Epidermal melanocyte (primary cell): ENCODE measurements at regions not wholly inside any gene's neighbourhood (a gene's known extent, or its start where the extent isn't known, plus 50 kb on each side); places are given as distances from the start of the nearest gene placed in this dataset.
"Not testable (repeated sequence)": the region's sequence is repeated elsewhere in the genome, so short reads cannot be mapped to it uniquely, and the experiment has no call there.

ENCODE experiments used
- DNase-seq: peaks from one replicate; pipeline ENCODE4 v3.0.0; 2011; ENCODE audit warnings: low spot score; ENCODE audit not compliant: insufficient read length

GRCh38 chr6:85016726-85017125 lies 252.3 kb upstream of the TBX18 start:
- no peak for DNase-seq

- DNase-seq: no peak
These were observed 251.1 kb upstream of the TBX18 start for GRCh38 chr6:85015396-85015990.

GRCh38 chr6:85010865-85011264 lies 246.5 kb upstream of the TBX18 start:
- DNase-seq: no peak

- DNase-seq: no peak
These were observed 244.1 kb upstream of the TBX18 start for GRCh38 chr6:85008296-85009009.

GRCh38 chr6:85006362-85006761 lies 242.0 kb upstream of the TBX18 start:
- no peak for DNase-seq

- DNase-seq: no peak
These were observed 241.1 kb upstream of the TBX18 start for GRCh38 chr6:85005494-85005893.

- no peak for DNase-seq
These were observed 240.1 kb upstream of the TBX18 start for GRCh38 chr6:85004361-85004995.

- DNase-seq: no peak
These were observed 238.4 kb upstream of the TBX18 start for GRCh38 chr6:85002847-85003246.

- no peak for DNase-seq
These were observed 235.6 kb upstream of the TBX18 start for GRCh38 chr6:85000001-85000400.

GRCh38 chr6:84998223-84998622 lies 233.8 kb upstream of the TBX18 start:
- DNase-seq: no peak

- DNase-seq: not testable (repeated sequence)
These were observed 224.4 kb upstream of the TBX18 start for GRCh38 chr6:84988766-84989165.

- DNase-seq: not testable (repeated sequence)
These were observed 221.1 kb upstream of the TBX18 start for GRCh38 chr6:84985490-84985889.

- DNase-seq: no peak
These were observed 215.1 kb upstream of the TBX18 start for GRCh38 chr6:84979541-84979940.

- DNase-seq: no peak
These were observed 212.9 kb upstream of the TBX18 start for GRCh38 chr6:84977363-84977705.

- no peak for DNase-seq
These were observed 212.3 kb upstream of the TBX18 start for GRCh38 chr6:84976526-84977362.

GRCh38 chr6:84975316-84975715 lies 210.9 kb upstream of the TBX18 start:
- no peak for DNase-seq

- DNase-seq: no peak
These were observed 209.2 kb upstream of the TBX18 start for GRCh38 chr6:84973606-84974005.

GRCh38 chr6:84967965-84968364 lies 203.6 kb upstream of the TBX18 start:
- DNase-seq: no peak

- no peak for DNase-seq
These were observed 203.0 kb upstream of the TBX18 start for GRCh38 chr6:84967389-84967788.

GRCh38 chr6:84953111-84953755 lies 188.8 kb upstream of the TBX18 start:
- DNase-seq: no peak

GRCh38 chr6:84944926-84945325 lies 180.5 kb upstream of the TBX18 start:
- not testable (repeated sequence) for DNase-seq
